ENCODE measurements at regions not wholly inside any gene's neighbourhood (a gene's known extent, or its start where the extent isn't known, plus 50 kb on each side); places are given as distances from the start of the nearest gene placed in this dataset.

GRCh38 chr6:77368660-77369313 is 94.5 kb downstream of the HTR1B start:
- peak in 1 of 2 experiments; percentile 62 for DNase-seq
- Histone ChIP-seq H3K27me3 (ENCODE audit: insufficient read depth, low read depth) (no peaks in the 10 kb centered on the region), H3K4me3 (no peak overlapping the region), H3K9me3 (ENCODE audit: insufficient read depth, low read depth) (no peaks in the 10 kb centered on the region), H3K79me2 (ENCODE audit: low read depth) (no peaks in the 10 kb centered on the region), H2AFZ (no peak overlapping the region), H3K36me3 (ENCODE audit: low read depth) (no peaks in the 10 kb centered on the region), H3F3A (ENCODE audit: insufficient read depth, low read depth) (no peaks in the 10 kb centered on the region), H3K4me2 (no peak overlapping the region), H3K4me1 (replicated peaks; ENCODE audit: insufficient read depth) (no peaks in the 10 kb centered on the region), H4K20me1 (ENCODE audit: insufficient read depth) (no peaks in the 10 kb centered on the region), H3K9me2 (ENCODE audit: insufficient read depth) (no peaks in the 10 kb centered on the region), H3K27ac (no peak overlapping the region)
- CTCF ChIA-PET = no interaction called here
- intact Hi-C loops (cut with micrococcal nuclease; ENCODE audit: unreplicated experiment) = loop anchor here (10.0 kb wide), 1 partner anchor 74 kb away; no protein-coding TSS in a partner anchor
- TF ChIP-seq CTCF (conservative IDR thresholded peaks at IDR 0.05) (no peak), EZH2 (IDR thresholded peaks at IDR 0.05; ENCODE audit: low read depth) (no peak)
- BruUV-seq (replicated peaks) = TSS peak; percentile 85
- POLR2A ChIA-PET (ENCODE audit: unreplicated experiment) = interaction anchor here (0.6 to 0.7 kb wide), 2 partner anchors 456 to 686 kb away, joined by 3 to 4 read pairs; no protein-coding TSS in a partner anchor

GRCh38 chr6:77366798-77367197 is 96.5 kb downstream of the HTR1B start:
- no peaks in the 10 kb centered on the region for H4K20me1 ChIP-seq (ENCODE audit: insufficient read depth)
- CTCF ChIA-PET = no interaction called here

GRCh38 chr6:77363702-77364101 is 99.6 kb downstream of the HTR1B start:
- intact Hi-C loops (cut with micrococcal nuclease; ENCODE audit: unreplicated experiment) = loop anchor here (10.0 kb wide), 1 partner anchor 69 kb away; no protein-coding TSS in a partner anchor
- CTCF ChIA-PET = no interaction called here

More at GRCh38 chr6:77366798-77367197, 96.5 kb downstream of the HTR1B start:
- H3K27ac ChIP-seq = no peak overlapping the region
- H3F3A ChIP-seq (ENCODE audit: insufficient read depth, low read depth) = no peaks in the 10 kb centered on the region
- DNase-seq = no peak
- no peak overlapping the region for H3K4me2 ChIP-seq
- H3K36me3 ChIP-seq (ENCODE audit: low read depth) = no peaks in the 10 kb centered on the region
- TF ChIP-seq CTCF (conservative IDR thresholded peaks at IDR 0.05) (no peak), EZH2 (IDR thresholded peaks at IDR 0.05; ENCODE audit: low read depth) (no peak)
- no TSS peak for BruUV-seq (replicated peaks)
- no peaks in the 10 kb centered on the region for H3K79me2 ChIP-seq (ENCODE audit: low read depth)
- H3K9me3 ChIP-seq (ENCODE audit: insufficient read depth, low read depth) = no peaks in the 10 kb centered on the region
- POLR2A ChIA-PET (ENCODE audit: unreplicated experiment) = no interaction called here
- no peak overlapping the region for H2AFZ ChIP-seq
- H3K9me2 ChIP-seq (ENCODE audit: insufficient read depth) = no peaks in the 10 kb centered on the region
- H3K27me3 ChIP-seq (ENCODE audit: insufficient read depth, low read depth) = no peaks in the 10 kb centered on the region
- H3K4me1 ChIP-seq (replicated peaks; ENCODE audit: insufficient read depth) = no peaks in the 10 kb centered on the region
- intact Hi-C loops (cut with micrococcal nuclease; ENCODE audit: unreplicated experiment) = loop anchor here (10.0 kb wide), 1 partner anchor 72 kb away; no protein-coding TSS in a partner anchor
- H3K4me3 ChIP-seq = no peak overlapping the region

More at GRCh38 chr6:77363702-77364101, 99.6 kb downstream of the HTR1B start:
- H4K20me1 ChIP-seq (ENCODE audit: insufficient read depth) = no peaks in the 10 kb centered on the region
- H3K4me2 ChIP-seq = no peak overlapping the region
- H3K9me2 ChIP-seq (ENCODE audit: insufficient read depth) = no peaks in the 10 kb centered on the region
- H3K79me2 ChIP-seq (ENCODE audit: low read depth) = no peaks in the 10 kb centered on the region
- TF ChIP-seq CTCF (conservative IDR thresholded peaks at IDR 0.05) (no peak), EZH2 (IDR thresholded peaks at IDR 0.05; ENCODE audit: low read depth) (no peak)
- H3K4me1 ChIP-seq (replicated peaks; ENCODE audit: insufficient read depth) = no peaks in the 10 kb centered on the region
- H3K9me3 ChIP-seq (ENCODE audit: insufficient read depth, low read depth) = no peaks in the 10 kb centered on the region
- POLR2A ChIA-PET (ENCODE audit: unreplicated experiment) = no interaction called here
- no peak overlapping the region for H3K27ac ChIP-seq
- no peak for DNase-seq
- H3K36me3 ChIP-seq (ENCODE audit: low read depth) = no peaks in the 10 kb centered on the region
- no peak overlapping the region for H2AFZ ChIP-seq
- no peak overlapping the region for H3K4me3 ChIP-seq
- BruUV-seq (replicated peaks) = no TSS peak
- no peaks in the 10 kb centered on the region for H3F3A ChIP-seq (ENCODE audit: insufficient read depth, low read depth)
- H3K27me3 ChIP-seq (ENCODE audit: insufficient read depth, low read depth) = no peaks in the 10 kb centered on the region
